ENCODE measurements at regions not wholly inside any gene's neighbourhood (a gene's known extent, or its start where the extent isn't known, plus 50 kb on each side); places are given as distances from the start of the nearest gene placed in this dataset.

- H3K27me3 ChIP-seq (ENCODE audit: control insufficient read depth, insufficient read depth, low read length): no peaks in the 10 kb centered on the region
Observed at GRCh38 chr9:91086657-91087461, 274.9 kb downstream of the AUH start.

GRCh38 chr9:91087462-91087759 lies 274.3 kb downstream of the AUH start:
- no peak overlapping the region for H3K4me3 ChIP-seq (ENCODE audit: low read length)
- no peaks in the 10 kb centered on the region for H3K27me3 ChIP-seq (ENCODE audit: control insufficient read depth, insufficient read depth, low read length)
- no peaks in the 10 kb centered on the region for H3K4me1 ChIP-seq (ENCODE audit: control insufficient read depth, insufficient read depth, low read length)
- H3K27ac ChIP-seq (ENCODE audit: low read depth, low read length): no peak overlapping the region
- no peak overlapping the region for H3K9ac ChIP-seq (ENCODE audit: low read length)
- H3K36me3 ChIP-seq (ENCODE audit: control insufficient read depth, insufficient read depth, low read length): no peaks in the 10 kb centered on the region

More at GRCh38 chr9:91086657-91087461, 274.9 kb downstream of the AUH start:
- no peak overlapping the region for H3K27ac ChIP-seq (ENCODE audit: low read depth, low read length)
- no peaks in the 10 kb centered on the region for H3K4me1 ChIP-seq (ENCODE audit: control insufficient read depth, insufficient read depth, low read length)
- no peak overlapping the region for H3K9ac ChIP-seq (ENCODE audit: low read length)
- no peak overlapping the region for H3K4me3 ChIP-seq (ENCODE audit: low read length)
- H3K36me3 ChIP-seq (ENCODE audit: control insufficient read depth, insufficient read depth, low read length): no peaks in the 10 kb centered on the region

- no peaks in the 10 kb centered on the region for H3K4me1 ChIP-seq (ENCODE audit: control insufficient read depth, insufficient read depth, low read length)
- H3K36me3 ChIP-seq (ENCODE audit: control insufficient read depth, insufficient read depth, low read length): no peaks in the 10 kb centered on the region
- H3K27me3 ChIP-seq (ENCODE audit: control insufficient read depth, insufficient read depth, low read length): no peaks in the 10 kb centered on the region
- H3K4me3 ChIP-seq (ENCODE audit: low read length): no peak overlapping the region
- H3K27ac ChIP-seq (ENCODE audit: low read depth, low read length): no peak overlapping the region
- H3K9ac ChIP-seq (ENCODE audit: low read length): no peak overlapping the region
Observed at GRCh38 chr9:91089405-91090129, 272.2 kb downstream of the AUH start.

GRCh38 chr9:91090130-91090410 lies 271.6 kb downstream of the AUH start:
- no peak overlapping the region for H3K9ac ChIP-seq (ENCODE audit: low read length)
- H3K4me3 ChIP-seq (ENCODE audit: low read length): no peak overlapping the region
- H3K27me3 ChIP-seq (ENCODE audit: control insufficient read depth, insufficient read depth, low read length): no peaks in the 10 kb centered on the region
- H3K27ac ChIP-seq (ENCODE audit: low read depth, low read length): no peak overlapping the region
- H3K36me3 ChIP-seq (ENCODE audit: control insufficient read depth, insufficient read depth, low read length): no peaks in the 10 kb centered on the region
- no peaks in the 10 kb centered on the region for H3K4me1 ChIP-seq (ENCODE audit: control insufficient read depth, insufficient read depth, low read length)

- H3K27ac ChIP-seq (ENCODE audit: low read depth, low read length): no peak overlapping the region
- no peaks in the 10 kb centered on the region for H3K27me3 ChIP-seq (ENCODE audit: control insufficient read depth, insufficient read depth, low read length)
- H3K4me1 ChIP-seq (ENCODE audit: control insufficient read depth, insufficient read depth, low read length): no peaks in the 10 kb centered on the region
- no peaks in the 10 kb centered on the region for H3K36me3 ChIP-seq (ENCODE audit: control insufficient read depth, insufficient read depth, low read length)
- H3K4me3 ChIP-seq (ENCODE audit: low read length): no peak overlapping the region
- no peak overlapping the region for H3K9ac ChIP-seq (ENCODE audit: low read length)
Observed at GRCh38 chr9:91092214-91092613, 269.5 kb downstream of the AUH start.

- peaks cover under 1% of the 10 kb centered on the region for H3K4me1 ChIP-seq (ENCODE audit: control insufficient read depth, insufficient read depth, low read length)
- H3K4me3 ChIP-seq (ENCODE audit: low read length): no peak overlapping the region
- no peak overlapping the region for H3K27ac ChIP-seq (ENCODE audit: low read depth, low read length)
- H3K27me3 ChIP-seq (ENCODE audit: control insufficient read depth, insufficient read depth, low read length): no peaks in the 10 kb centered on the region
- no peaks in the 10 kb centered on the region for H3K36me3 ChIP-seq (ENCODE audit: control insufficient read depth, insufficient read depth, low read length)
- H3K9ac ChIP-seq (ENCODE audit: low read length): no peak overlapping the region
Observed at GRCh38 chr9:91094324-91095088, 267.2 kb downstream of the AUH start.

- no peaks in the 10 kb centered on the region for H3K27me3 ChIP-seq (ENCODE audit: control insufficient read depth, insufficient read depth, low read length)
- H3K36me3 ChIP-seq (ENCODE audit: control insufficient read depth, insufficient read depth, low read length): no peaks in the 10 kb centered on the region
- H3K4me1 ChIP-seq (ENCODE audit: control insufficient read depth, insufficient read depth, low read length): peaks cover 11% of the 10 kb centered on the region
- no peak overlapping the region for H3K27ac ChIP-seq (ENCODE audit: low read depth, low read length)
- no peak overlapping the region for H3K4me3 ChIP-seq (ENCODE audit: low read length)
- no peak overlapping the region for H3K9ac ChIP-seq (ENCODE audit: low read length)
Observed at GRCh38 chr9:91098203-91098850, 263.4 kb downstream of the AUH start.

- H3K4me3 ChIP-seq (ENCODE audit: low read length): no peak overlapping the region
- H3K4me1 ChIP-seq (ENCODE audit: control insufficient read depth, insufficient read depth, low read length): peaks cover 11% of the 10 kb centered on the region
- H3K36me3 ChIP-seq (ENCODE audit: control insufficient read depth, insufficient read depth, low read length): no peaks in the 10 kb centered on the region
- no peak overlapping the region for H3K9ac ChIP-seq (ENCODE audit: low read length)
- H3K27ac ChIP-seq (ENCODE audit: low read depth, low read length): no peak overlapping the region
- no peaks in the 10 kb centered on the region for H3K27me3 ChIP-seq (ENCODE audit: control insufficient read depth, insufficient read depth, low read length)
Observed at GRCh38 chr9:91099436-91099835, 262.3 kb downstream of the AUH start.

GRCh38 chr9:91100878-91101450 lies 260.8 kb downstream of the AUH start:
- Histone ChIP-seq H3K36me3 (ENCODE audit: control insufficient read depth, insufficient read depth, low read length) (no peaks in the 10 kb centered on the region), H3K9ac (ENCODE audit: low read length) (no peak overlapping the region), H3K4me1 (ENCODE audit: control insufficient read depth, insufficient read depth, low read length) (peaks cover 11% of the 10 kb centered on the region), H3K4me3 (ENCODE audit: low read length) (no peak overlapping the region), H3K27ac (ENCODE audit: low read depth, low read length) (no peak overlapping the region), H3K27me3 (ENCODE audit: control insufficient read depth, insufficient read depth, low read length) (no peaks in the 10 kb centered on the region)

- H3K4me1 ChIP-seq (ENCODE audit: control insufficient read depth, insufficient read depth, low read length): peaks cover 11% of the 10 kb centered on the region
- no peak overlapping the region for H3K9ac ChIP-seq (ENCODE audit: low read length)
- H3K4me3 ChIP-seq (ENCODE audit: low read length): no peak overlapping the region
- H3K27ac ChIP-seq (ENCODE audit: low read depth, low read length): no peak overlapping the region
- H3K36me3 ChIP-seq (ENCODE audit: control insufficient read depth, insufficient read depth, low read length): no peaks in the 10 kb centered on the region
- H3K27me3 ChIP-seq (ENCODE audit: control insufficient read depth, insufficient read depth, low read length): no peaks in the 10 kb centered on the region
Observed at GRCh38 chr9:91101611-91102168, 260.0 kb downstream of the AUH start.

GRCh38 chr9:91102269-91102668 lies 259.4 kb downstream of the AUH start:
- H3K36me3 ChIP-seq (ENCODE audit: control insufficient read depth, insufficient read depth, low read length): no peaks in the 10 kb centered on the region
- H3K9ac ChIP-seq (ENCODE audit: low read length): no peak overlapping the region
- H3K4me1 ChIP-seq (ENCODE audit: control insufficient read depth, insufficient read depth, low read length): peaks cover 11% of the 10 kb centered on the region
- no peaks in the 10 kb centered on the region for H3K27me3 ChIP-seq (ENCODE audit: control insufficient read depth, insufficient read depth, low read length)
- no peak overlapping the region for H3K4me3 ChIP-seq (ENCODE audit: low read length)
- no peak overlapping the region for H3K27ac ChIP-seq (ENCODE audit: low read depth, low read length)

GRCh38 chr9:91103931-91104330 lies 257.8 kb downstream of the AUH start:
- H3K4me1 ChIP-seq (ENCODE audit: control insufficient read depth, insufficient read depth, low read length): peaks cover 11% of the 10 kb centered on the region
- H3K27me3 ChIP-seq (ENCODE audit: control insufficient read depth, insufficient read depth, low read length): no peaks in the 10 kb centered on the region
- no peak overlapping the region for H3K27ac ChIP-seq (ENCODE audit: low read depth, low read length)
- H3K4me3 ChIP-seq (ENCODE audit: low read length): no peak overlapping the region
- no peak overlapping the region for H3K9ac ChIP-seq (ENCODE audit: low read length)
- H3K36me3 ChIP-seq (ENCODE audit: control insufficient read depth, insufficient read depth, low read length): no peaks in the 10 kb centered on the region
